ENCODE measurements at regions not wholly inside any gene's neighbourhood (a gene's known extent, or its start where the extent isn't known, plus 50 kb on each side); places are given as distances from the start of the nearest gene placed in this dataset.

DNA sequence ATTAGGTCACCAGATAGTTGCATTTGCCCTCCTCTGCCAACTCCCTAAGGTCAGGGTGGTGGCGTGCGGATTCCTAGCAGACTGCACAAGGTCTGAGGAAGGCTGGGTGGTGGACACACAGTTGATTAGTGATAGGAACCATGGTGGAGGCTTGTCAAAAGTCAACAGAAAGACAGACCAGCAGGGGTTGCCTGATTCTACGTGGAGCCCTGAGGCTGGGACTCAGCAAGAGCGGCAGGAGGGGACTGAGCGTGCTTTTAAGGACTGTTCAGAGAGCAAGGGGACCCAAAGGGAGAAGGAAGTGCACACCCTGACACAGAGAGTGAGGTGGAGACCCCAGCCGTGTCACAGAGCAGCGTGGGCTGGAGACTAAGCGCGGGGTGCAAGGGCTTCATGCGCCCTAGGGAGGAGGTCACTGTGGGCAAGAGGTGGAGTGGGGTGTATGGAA lies 513.2 kb downstream of the RNF144A start:
- ChIA-PET POLR2A (no interaction called here), CTCF (ENCODE audit: low intra/inter-chr PET ratio) (no interaction called here)
- Histone ChIP-seq H3K27ac (ENCODE audit: extremely low read depth, low read depth, low read length) (no peak overlapping the region), H3K9ac (ENCODE audit: insufficient read depth in 1 of 2, low read depth in 2 of 2, low read length in 2 of 2) (no peak overlapping the region), H3K4me3 (no peak overlapping the region), H3K9me3 (replicated peaks; ENCODE audit: control insufficient read depth, insufficient read depth, low read depth, low read length) (no peaks in the 10 kb centered on the region), H3K9me1 (ENCODE audit: control insufficient read depth, insufficient read depth, low read length) (no peaks in the 10 kb centered on the region), H2AFZ (ENCODE audit: low read depth, low read length) (no peak overlapping the region), H3K27me3 (ENCODE audit: control insufficient read depth in 2 of 2, insufficient read depth in 2 of 2, low read length in 2 of 2) (peaks cover 0 to 17% of the 10 kb centered on the region in 2 experiments; a peak in 1 of 5 replicates), H4K20me1 (replicated peaks; ENCODE audit: control insufficient read depth, insufficient read depth, low read length) (no peaks in the 10 kb centered on the region; the same call in 1 of the 2 replicates), H3K36me3 (ENCODE audit: control insufficient read depth, insufficient read depth, low read length) (no peaks in the 10 kb centered on the region), H3K79me2 (ENCODE audit: control insufficient read depth, insufficient read depth, low read length) (no peaks in the 10 kb centered on the region), H3K4me1 (replicated peaks in 1 of 2; ENCODE audit: control insufficient read depth in 2 of 2, insufficient read depth in 2 of 2, low read length in 2 of 2) (peaks cover 0 to 7% of the 10 kb centered on the region in 2 experiments; a peak in 1 of 5 replicates), H3K4me2 (ENCODE audit: insufficient read depth, low read length) (no peak overlapping the region)
- ATAC-seq = no peak
- WGBS (ENCODE audit: insufficient coverage, low coverage, missing lambda C conversion rate) = 4% methylated on average over 9 of the region's 10 CpGs
- in situ Hi-C loops (cut with MboI) (no loop called here), intact Hi-C loops (cut with micrococcal nuclease) (no loop called here)
- BruUV-seq (replicated peaks) = no TSS peak
- no peak for DNase-seq (ENCODE audit: extremely low read depth in 1 of 4, low spot score in 3 of 4)
- no peak for FAIRE-seq
- TF ChIP-seq BRD4 (IDR thresholded peaks at IDR 0.05) (no peak), PHF21A (IDR thresholded peaks at IDR 0.05; ENCODE audit: borderline replicate concordance, low read depth) (no peak), SETDB1 (IDR thresholded peaks at IDR 0.05; ENCODE audit: low read length) (no peak), DPF2 (IDR thresholded peaks at IDR 0.05) (no peak), RBM15 (IDR thresholded peaks at IDR 0.05; ENCODE audit: insufficient read depth, low read length) (no peak), NR2C1 (IDR thresholded peaks at IDR 0.05) (no peak), NR2C1 (tag; IDR thresholded peaks at IDR 0.05) (no peak), ETV1 (tag; conservative IDR thresholded peaks at IDR 0.05; ENCODE audit: low read depth) (no peak), ZNF586 (CRISPR knock-in tag; conservative IDR thresholded peaks at IDR 0.05) (no peak), HNRNPLL (IDR thresholded peaks at IDR 0.05; ENCODE audit: low read depth, low read length, poor library complexity, severe bottlenecking) (no peak), ZNF41 (CRISPR knock-in tag; conservative IDR thresholded peaks at IDR 0.05) (no peak), ZBTB1 (CRISPR knock-in tag; IDR thresholded peaks at IDR 0.05; ENCODE audit: borderline replicate concordance, low read depth) (no peak), ZNF707 (CRISPR knock-in tag; conservative IDR thresholded peaks at IDR 0.05) (no peak)
- TF ChIP-seq, protein P1, sequence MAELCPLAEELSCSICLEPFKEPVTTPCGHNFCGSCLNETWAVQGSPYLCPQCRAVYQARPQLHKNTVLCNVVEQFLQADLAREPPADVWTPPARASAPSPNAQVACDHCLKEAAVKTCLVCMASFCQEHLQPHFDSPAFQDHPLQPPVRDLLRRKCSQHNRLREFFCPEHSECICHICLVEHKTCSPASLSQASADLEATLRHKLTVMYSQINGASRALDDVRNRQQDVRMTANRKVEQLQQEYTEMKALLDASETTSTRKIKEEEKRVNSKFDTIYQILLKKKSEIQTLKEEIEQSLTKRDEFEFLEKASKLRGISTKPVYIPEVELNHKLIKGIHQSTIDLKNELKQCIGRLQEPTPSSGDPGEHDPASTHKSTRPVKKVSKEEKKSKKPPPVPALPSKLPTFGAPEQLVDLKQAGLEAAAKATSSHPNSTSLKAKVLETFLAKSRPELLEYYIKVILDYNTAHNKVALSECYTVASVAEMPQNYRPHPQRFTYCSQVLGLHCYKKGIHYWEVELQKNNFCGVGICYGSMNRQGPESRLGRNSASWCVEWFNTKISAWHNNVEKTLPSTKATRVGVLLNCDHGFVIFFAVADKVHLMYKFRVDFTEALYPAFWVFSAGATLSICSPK (IDR thresholded peaks at IDR 0.05; ENCODE audit: borderline replicate concordance) = no peak
- TF ChIP-seq, protein P2, sequence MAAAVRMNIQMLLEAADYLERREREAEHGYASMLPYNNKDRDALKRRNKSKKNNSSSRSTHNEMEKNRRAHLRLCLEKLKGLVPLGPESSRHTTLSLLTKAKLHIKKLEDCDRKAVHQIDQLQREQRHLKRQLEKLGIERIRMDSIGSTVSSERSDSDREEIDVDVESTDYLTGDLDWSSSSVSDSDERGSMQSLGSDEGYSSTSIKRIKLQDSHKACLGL (CRISPR knock-in tag; IDR thresholded peaks at IDR 0.05; ENCODE audit: borderline replicate concordance, poor library complexity, severe bottlenecking) = no peak
- TF ChIP-seq, protein P3, sequence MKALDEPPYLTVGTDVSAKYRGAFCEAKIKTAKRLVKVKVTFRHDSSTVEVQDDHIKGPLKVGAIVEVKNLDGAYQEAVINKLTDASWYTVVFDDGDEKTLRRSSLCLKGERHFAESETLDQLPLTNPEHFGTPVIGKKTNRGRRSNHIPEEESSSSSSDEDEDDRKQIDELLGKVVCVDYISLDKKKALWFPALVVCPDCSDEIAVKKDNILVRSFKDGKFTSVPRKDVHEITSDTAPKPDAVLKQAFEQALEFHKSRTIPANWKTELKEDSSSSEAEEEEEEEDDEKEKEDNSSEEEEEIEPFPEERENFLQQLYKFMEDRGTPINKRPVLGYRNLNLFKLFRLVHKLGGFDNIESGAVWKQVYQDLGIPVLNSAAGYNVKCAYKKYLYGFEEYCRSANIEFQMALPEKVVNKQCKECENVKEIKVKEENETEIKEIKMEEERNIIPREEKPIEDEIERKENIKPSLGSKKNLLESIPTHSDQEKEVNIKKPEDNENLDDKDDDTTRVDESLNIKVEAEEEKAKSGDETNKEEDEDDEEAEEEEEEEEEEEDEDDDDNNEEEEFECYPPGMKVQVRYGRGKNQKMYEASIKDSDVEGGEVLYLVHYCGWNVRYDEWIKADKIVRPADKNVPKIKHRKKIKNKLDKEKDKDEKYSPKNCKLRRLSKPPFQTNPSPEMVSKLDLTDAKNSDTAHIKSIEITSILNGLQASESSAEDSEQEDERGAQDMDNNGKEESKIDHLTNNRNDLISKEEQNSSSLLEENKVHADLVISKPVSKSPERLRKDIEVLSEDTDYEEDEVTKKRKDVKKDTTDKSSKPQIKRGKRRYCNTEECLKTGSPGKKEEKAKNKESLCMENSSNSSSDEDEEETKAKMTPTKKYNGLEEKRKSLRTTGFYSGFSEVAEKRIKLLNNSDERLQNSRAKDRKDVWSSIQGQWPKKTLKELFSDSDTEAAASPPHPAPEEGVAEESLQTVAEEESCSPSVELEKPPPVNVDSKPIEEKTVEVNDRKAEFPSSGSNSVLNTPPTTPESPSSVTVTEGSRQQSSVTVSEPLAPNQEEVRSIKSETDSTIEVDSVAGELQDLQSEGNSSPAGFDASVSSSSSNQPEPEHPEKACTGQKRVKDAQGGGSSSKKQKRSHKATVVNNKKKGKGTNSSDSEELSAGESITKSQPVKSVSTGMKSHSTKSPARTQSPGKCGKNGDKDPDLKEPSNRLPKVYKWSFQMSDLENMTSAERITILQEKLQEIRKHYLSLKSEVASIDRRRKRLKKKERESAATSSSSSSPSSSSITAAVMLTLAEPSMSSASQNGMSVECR (CRISPR knock-in tag; IDR thresholded peaks at IDR 0.05) = no peak

Data from K562 (cell line).